ENCODE measurements at regions not wholly inside any gene's neighbourhood (a gene's known extent, or its start where the extent isn't known, plus 50 kb on each side); places are given as distances from the start of the nearest gene placed in this dataset.

DNA sequence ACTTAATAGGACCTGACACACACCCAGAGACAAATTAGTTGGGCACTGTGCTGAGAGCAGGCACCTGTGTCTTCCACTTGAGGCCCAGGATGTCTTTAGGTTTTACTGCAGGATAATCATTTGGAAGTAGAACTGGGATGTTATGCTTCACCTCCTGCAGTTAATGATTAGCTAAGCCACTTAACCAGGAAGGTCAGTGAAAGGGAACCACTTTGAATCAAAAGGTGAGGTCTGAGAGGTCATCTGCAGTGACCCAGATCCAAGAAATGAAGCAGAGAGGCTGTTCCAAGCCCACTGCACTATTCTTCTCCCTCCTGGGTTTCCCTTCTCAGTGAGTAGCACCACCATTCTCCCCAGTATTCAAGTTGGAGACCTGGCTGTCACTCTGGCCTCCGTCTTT is 110.5 kb downstream of the SNX18 start:
- Histone ChIP-seq H3K27ac (no peak overlapping the region), H3K27me3 (no peaks in the 10 kb centered on the region), H3K4me3 (no peak overlapping the region), H3K4me1 (peaks cover 0 to 22% (median 6%) of the 10 kb centered on the region in 12 donors), H3K36me3 (no peaks in the 10 kb centered on the region), H3K9me3 (peaks cover 0 to 13% (median 0%) of the 10 kb centered on the region in 12 donors)
- no peak for ATAC-seq
- WGBS, 4 donors = 95 to 100% (median 97%) methylated on average over 1 of the region's 1 CpG
- DNase-seq = no peak
- intact Hi-C loops (cut with DNase I) = no loop called here
- TF ChIP-seq, protein P1, sequence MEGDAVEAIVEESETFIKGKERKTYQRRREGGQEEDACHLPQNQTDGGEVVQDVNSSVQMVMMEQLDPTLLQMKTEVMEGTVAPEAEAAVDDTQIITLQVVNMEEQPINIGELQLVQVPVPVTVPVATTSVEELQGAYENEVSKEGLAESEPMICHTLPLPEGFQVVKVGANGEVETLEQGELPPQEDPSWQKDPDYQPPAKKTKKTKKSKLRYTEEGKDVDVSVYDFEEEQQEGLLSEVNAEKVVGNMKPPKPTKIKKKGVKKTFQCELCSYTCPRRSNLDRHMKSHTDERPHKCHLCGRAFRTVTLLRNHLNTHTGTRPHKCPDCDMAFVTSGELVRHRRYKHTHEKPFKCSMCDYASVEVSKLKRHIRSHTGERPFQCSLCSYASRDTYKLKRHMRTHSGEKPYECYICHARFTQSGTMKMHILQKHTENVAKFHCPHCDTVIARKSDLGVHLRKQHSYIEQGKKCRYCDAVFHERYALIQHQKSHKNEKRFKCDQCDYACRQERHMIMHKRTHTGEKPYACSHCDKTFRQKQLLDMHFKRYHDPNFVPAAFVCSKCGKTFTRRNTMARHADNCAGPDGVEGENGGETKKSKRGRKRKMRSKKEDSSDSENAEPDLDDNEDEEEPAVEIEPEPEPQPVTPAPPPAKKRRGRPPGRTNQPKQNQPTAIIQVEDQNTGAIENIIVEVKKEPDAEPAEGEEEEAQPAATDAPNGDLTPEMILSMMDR (IDR thresholded peaks at IDR 0.05) = no peak
- no peak for TF ChIP-seq POLR2A (IDR thresholded peaks at IDR 0.05)

DNA sequence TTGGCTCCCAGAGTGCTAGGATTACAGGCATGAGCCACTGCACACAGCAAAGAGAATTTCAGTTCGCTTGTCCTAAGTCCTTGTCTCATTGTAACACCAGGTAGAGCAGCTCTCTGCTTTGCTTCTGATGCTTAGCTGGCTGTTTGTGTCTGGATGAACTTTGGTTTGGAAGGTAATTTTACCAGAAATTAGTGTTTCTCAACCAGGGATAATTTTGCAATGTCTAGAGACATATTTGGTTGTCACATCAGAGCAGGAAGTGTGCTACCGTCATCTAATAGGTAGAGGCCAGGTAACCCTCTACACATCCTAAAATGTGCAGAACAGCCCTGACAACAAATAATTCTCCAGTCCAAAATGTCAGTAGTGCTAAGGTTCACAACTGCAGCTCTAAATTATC is 108.8 kb downstream of the SNX18 start:
- peaks cover 0 to 15% (median 0%) of the 10 kb centered on the region in 12 donors for H3K9me3 ChIP-seq
- DNase-seq = no peak
- intact Hi-C loops (cut with DNase I) = no loop called here
- ATAC-seq = no peak
- TF ChIP-seq, protein P1 (IDR thresholded peaks at IDR 0.05) = no peak
- H3K4me3 ChIP-seq = no peak overlapping the region
- no peak overlapping the region for H3K27ac ChIP-seq
- H3K4me1 ChIP-seq = peaks cover 0 to 7% (median 2%) of the 10 kb centered on the region in 12 donors
- H3K27me3 ChIP-seq = no peaks in the 10 kb centered on the region
- whole genome bisulfite sequencing, 4 donors = 92 to 96% (median 94%) methylated on average over 2 of the region's 2 CpGs
- H3K36me3 ChIP-seq = no peaks in the 10 kb centered on the region

DNA sequence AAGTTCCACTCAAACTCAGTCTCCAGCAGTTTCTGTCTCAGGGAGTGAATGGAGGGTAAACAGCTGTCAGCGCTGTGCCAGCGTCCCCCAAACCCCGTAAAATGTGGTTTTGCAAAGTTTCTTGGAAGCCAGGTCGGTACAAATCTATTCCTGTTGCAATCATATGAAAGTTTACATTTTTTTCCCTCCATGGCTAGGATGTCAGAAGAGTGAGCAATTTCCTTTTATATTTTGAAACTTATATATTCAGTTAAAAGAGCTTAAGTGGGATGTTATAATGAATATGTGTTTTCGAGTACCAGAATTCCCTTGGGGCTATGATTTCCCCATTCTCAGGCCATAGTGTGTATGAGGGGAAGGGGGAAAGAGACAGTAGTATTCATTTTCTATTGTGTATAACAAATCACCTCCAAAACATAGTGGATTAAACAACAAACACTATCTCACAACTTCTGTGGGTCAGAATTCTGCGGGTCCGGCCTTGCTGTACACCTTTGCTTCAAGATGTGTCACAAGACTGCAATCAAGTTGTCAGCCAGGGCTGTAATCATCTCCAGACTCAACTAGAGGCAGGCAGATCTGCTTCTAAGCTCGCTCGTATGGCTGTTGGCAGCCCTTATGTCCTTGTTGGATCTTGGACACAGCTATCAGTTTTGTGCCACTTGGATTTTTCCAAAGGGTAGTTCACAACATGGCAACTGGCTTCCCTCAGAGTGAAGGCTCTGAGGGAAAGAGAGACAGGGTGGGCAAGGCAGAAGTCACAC is 107.4 kb downstream of the SNX18 start:
- Histone ChIP-seq H3K9me3 (peaks cover 0 to 15% (median 0%) of the 10 kb centered on the region in 12 donors), H3K27ac (no peak overlapping the region), H3K4me3 (no peak overlapping the region), H3K4me1 (peaks cover 0 to 13% (median 0%) of the 10 kb centered on the region in 12 donors), H3K27me3 (no peaks in the 10 kb centered on the region), H3K36me3 (no peaks in the 10 kb centered on the region)
- WGBS, 4 donors = 64 to 71% (median 66%) methylated on average over 9 of the region's 9 CpGs
- ATAC-seq (peak in 3 of 4 donors; percentile 53 to 72 (median 62)), DNase-seq (no peak)
- TF ChIP-seq, protein P1 (IDR thresholded peaks at IDR 0.05) = no peak
- no peak for TF ChIP-seq POLR2A (IDR thresholded peaks at IDR 0.05)
- intact Hi-C loops (cut with DNase I) = no loop called here

DNA sequence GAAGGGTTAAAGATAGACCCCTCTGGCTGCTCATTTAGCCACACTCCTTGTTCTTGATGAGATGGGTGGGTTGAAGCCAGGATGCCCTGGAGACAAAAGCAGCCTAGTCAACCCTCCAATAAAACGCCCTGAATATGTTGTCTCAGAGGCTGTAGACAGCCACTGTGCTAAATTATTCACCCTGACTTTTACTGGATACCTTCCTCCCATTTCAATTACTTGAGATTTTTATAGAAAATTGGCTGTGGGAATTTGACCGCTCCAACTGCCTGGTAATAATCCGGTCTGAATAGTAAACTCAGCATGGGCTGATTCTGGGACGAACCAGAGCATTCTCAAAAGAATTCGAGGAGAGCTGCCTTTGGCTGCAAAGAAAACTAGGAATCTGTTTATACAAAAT is 104.2 kb downstream of the SNX18 start:
- H3K4me3 ChIP-seq = no peak overlapping the region
- no peaks in the 10 kb centered on the region for H3K27me3 ChIP-seq
- intact Hi-C loops (cut with DNase I) = no loop called here
- DNase-seq (no peak), ATAC-seq (no peak)
- no peak for TF ChIP-seq POLR2A (IDR thresholded peaks at IDR 0.05)
- TF ChIP-seq, protein P1 (IDR thresholded peaks at IDR 0.05) = no peak
- H3K36me3 ChIP-seq = no peaks in the 10 kb centered on the region
- peaks cover 0 to 25% (median 0%) of the 10 kb centered on the region in 12 donors for H3K4me1 ChIP-seq
- H3K27ac ChIP-seq = no peak overlapping the region
- H3K9me3 ChIP-seq = peaks cover 0 to 8% (median 0%) of the 10 kb centered on the region in 12 donors
- 87 to 92% (median 90%) methylated on average over 5 of the region's 5 CpGs for WGBS, 4 donors
